SK-N-SH treated with all-trans-retinoic acid at 6 μM for 48 hours (cell line): ENCODE measurements at regions not wholly inside any gene's neighbourhood (a gene's known extent, or its start where the extent isn't known, plus 50 kb on each side); places are given as distances from the start of the nearest gene placed in this dataset.

Experiments
- ARNTL ChIP-seq: fragments of 450-650 bp; formaldehyde crosslinking; IDR thresholded peaks from 2 replicates; pipeline ENCODE4 v1.5.0; 2020; ENCODE audit warnings: low read depth, mild to moderate bottlenecking, moderate library complexity, borderline replicate concordance
- GLIS3 ChIP-seq: fragments of 250-450 bp; sonication (Bioruptor Pico); IDR thresholded peaks from 2 replicates; pipeline ENCODE4 v1.5.0; 2020; ENCODE audit warnings: mild to moderate bottlenecking, moderate library complexity
- PPARA ChIP-seq: fragments of 250-450 bp; sonication (Bioruptor Pico); IDR thresholded peaks from 2 replicates; pipeline ENCODE4 v1.5.0; 2020; ENCODE audit warnings: mild to moderate bottlenecking, borderline replicate concordance
- RARB ChIP-seq: fragments of 250-450 bp; sonication (Bioruptor Pico); IDR thresholded peaks from 2 replicates; pipeline ENCODE4 v1.8.0; 2021; ENCODE audit warnings: mild to moderate bottlenecking, moderate library complexity
- TOX ChIP-seq: fragments of 250-450 bp; sonication (Bioruptor Pico); IDR thresholded peaks from 2 replicates; pipeline ENCODE4 v1.8.0; 2021; ENCODE audit warnings: mild to moderate bottlenecking, moderate library complexity, borderline replicate concordance
- ZFP30 ChIP-seq: fragments of 450-650 bp; formaldehyde crosslinking; IDR thresholded peaks from 2 replicates; pipeline ENCODE4 v1.5.0; 2022; ENCODE audit warnings: mild to moderate bottlenecking, moderate library complexity
- ZNF70 ChIP-seq: fragments of 450-650 bp; formaldehyde crosslinking; IDR thresholded peaks from 2 replicates; pipeline ENCODE4 v1.5.0; 2020; ENCODE audit warnings: mild to moderate bottlenecking, moderate library complexity

- TF ChIP-seq ZFP30 (CRISPR knock-in tag) (no peak), TOX (CRISPR knock-in tag) (no peak), GLIS3 (no peak), PPARA (no peak), ZNF70 (CRISPR knock-in tag) (no peak), ARNTL (CRISPR knock-in tag) (no peak), RARB (no peak)
Observed at GRCh38 chr10:117635826-117636225, 93.3 kb downstream of the EMX2 start.
